SKM-1 treated with dmso at 0.1 percent for 144 hours (cell line): ENCODE measurements at regions not wholly inside any gene's neighbourhood (a gene's known extent, or its start where the extent isn't known, plus 50 kb on each side); places are given as distances from the start of the nearest gene placed in this dataset.
"Not testable (repeated sequence)": the region's sequence is repeated elsewhere in the genome, so short reads cannot be mapped to it uniquely, and the experiment has no call there.

Experiments
- DNase-seq: peaks from one replicate; lab custom pipeline; 2025; ENCODE audit not compliant: unreplicated experiment; lab: John Stamatoyannopoulos, UW

GRCh38 chrX:150273575-150274294 lies 89.4 kb upstream of the MAMLD1 start:
- DNase-seq: not testable (repeated sequence)

- no peak for DNase-seq
Observed at GRCh38 chrX:150282953-150283352, 80.2 kb upstream of the MAMLD1 start.

- DNase-seq: no peak
Observed at GRCh38 chrX:150291014-150291413, 72.1 kb upstream of the MAMLD1 start.

- no peak for DNase-seq
Observed at GRCh38 chrX:150293311-150294013, 69.7 kb upstream of the MAMLD1 start.

GRCh38 chrX:150298841-150299551 lies 64.1 kb upstream of the MAMLD1 start:
- DNase-seq: no peak

GRCh38 chrX:150299579-150299978 lies 63.5 kb upstream of the MAMLD1 start:
- no peak for DNase-seq

- DNase-seq: no peak
Observed at GRCh38 chrX:150303386-150304097, 59.6 kb upstream of the MAMLD1 start.

GRCh38 chrX:150306002-150306401 lies 57.1 kb upstream of the MAMLD1 start:
- no peak for DNase-seq

- DNase-seq: no peak
Observed at GRCh38 chrX:150308041-150308440, 55.1 kb upstream of the MAMLD1 start.

GRCh38 chrX:150308532-150309157 lies 54.5 kb upstream of the MAMLD1 start:
- no peak for DNase-seq

- no peak for DNase-seq
Observed at GRCh38 chrX:150310417-150310816, 52.7 kb upstream of the MAMLD1 start.

GRCh38 chrX:150310881-150311280 lies 52.2 kb upstream of the MAMLD1 start:
- no peak for DNase-seq

GRCh38 chrX:150312931-150313330 lies 50.2 kb upstream of the MAMLD1 start:
- DNase-seq: no peak
